Uterus (tissue), 2 donors: ENCODE measurements at regions not wholly inside any gene's neighbourhood (a gene's known extent, or its start where the extent isn't known, plus 50 kb on each side); places are given as distances from the start of the nearest gene placed in this dataset.

Experiments
- POLR2A ChIP-seq, 2 donors: fragments of 450-650 bp; IDR thresholded peaks; one replicate each; pipeline ENCODE4 v1.6.1; 2016; ENCODE audit warnings: antibody characterized with exemption in 2 of 2, mild to moderate bottlenecking in 1 of 2, moderate library complexity in 1 of 2
- TF ChIP-seq, protein P1 (sequence below), 4 experiments: fragments of 200-600 bp in 2 of 4; fragments of 450-650 bp in 2 of 4; sonication (generic) in 2 of 4; IDR thresholded peaks; one replicate each; pipeline ENCODE4 v1.5.1; 2016 to 2019; ENCODE audit warnings: antibody characterized with exemption in 4 of 4, mild to moderate bottlenecking in 2 of 4, moderate library complexity in 1 of 4

DNA sequence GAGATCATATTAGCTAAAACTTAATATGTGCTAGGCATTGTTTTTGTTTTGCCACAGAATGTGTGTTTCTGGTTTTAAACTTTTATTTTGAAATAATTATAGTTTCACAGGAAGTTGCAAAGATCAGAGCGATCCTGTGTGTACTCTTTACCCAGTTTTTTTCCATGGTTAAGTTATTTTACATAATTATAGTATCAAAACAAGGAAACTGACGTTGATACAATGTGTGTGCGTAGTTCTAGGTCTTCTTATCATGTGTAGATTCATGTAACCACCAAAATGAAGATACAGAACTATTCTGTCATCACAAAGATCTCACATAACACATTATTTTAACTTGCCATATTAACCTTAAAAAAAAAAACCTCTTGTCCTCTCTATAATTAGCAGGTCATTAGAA is 69.2 kb downstream of the BLTP1 start:
- TF ChIP-seq, protein P1, sequence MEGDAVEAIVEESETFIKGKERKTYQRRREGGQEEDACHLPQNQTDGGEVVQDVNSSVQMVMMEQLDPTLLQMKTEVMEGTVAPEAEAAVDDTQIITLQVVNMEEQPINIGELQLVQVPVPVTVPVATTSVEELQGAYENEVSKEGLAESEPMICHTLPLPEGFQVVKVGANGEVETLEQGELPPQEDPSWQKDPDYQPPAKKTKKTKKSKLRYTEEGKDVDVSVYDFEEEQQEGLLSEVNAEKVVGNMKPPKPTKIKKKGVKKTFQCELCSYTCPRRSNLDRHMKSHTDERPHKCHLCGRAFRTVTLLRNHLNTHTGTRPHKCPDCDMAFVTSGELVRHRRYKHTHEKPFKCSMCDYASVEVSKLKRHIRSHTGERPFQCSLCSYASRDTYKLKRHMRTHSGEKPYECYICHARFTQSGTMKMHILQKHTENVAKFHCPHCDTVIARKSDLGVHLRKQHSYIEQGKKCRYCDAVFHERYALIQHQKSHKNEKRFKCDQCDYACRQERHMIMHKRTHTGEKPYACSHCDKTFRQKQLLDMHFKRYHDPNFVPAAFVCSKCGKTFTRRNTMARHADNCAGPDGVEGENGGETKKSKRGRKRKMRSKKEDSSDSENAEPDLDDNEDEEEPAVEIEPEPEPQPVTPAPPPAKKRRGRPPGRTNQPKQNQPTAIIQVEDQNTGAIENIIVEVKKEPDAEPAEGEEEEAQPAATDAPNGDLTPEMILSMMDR (IDR thresholded peaks at IDR 0.05) = no peak
- no peak for TF ChIP-seq POLR2A (IDR thresholded peaks at IDR 0.05)
